Endothelial cell of umbilical vein (primary cell): ENCODE measurements at regions not wholly inside any gene's neighbourhood (a gene's known extent, or its start where the extent isn't known, plus 50 kb on each side); places are given as distances from the start of the nearest gene placed in this dataset.

Source experiments
- CTCF ChIP-seq, 2 donors: IDR thresholded peaks; 1 replicate in 1 of 2; 2 replicates in 1 of 2; pipeline ENCODE4 v1.5.1; 2011; ENCODE audit warnings: low read length in 2 of 2, mild to moderate bottlenecking in 2 of 2, moderate library complexity in 2 of 2, control low read depth in 1 of 2, inconsistent platforms in 1 of 2, low read depth in 1 of 2; ENCODE audit not compliant: insufficient read depth in 1 of 2; ENCODE audit errors: extremely low read depth in 1 of 2
- MAX ChIP-seq: IDR thresholded peaks from 2 replicates; pipeline ENCODE4 v1.6.1; 2011; ENCODE audit not compliant: insufficient read depth, insufficient read length

GRCh38 chr2:4047961-4048891 is 344.9 kb downstream of the DCDC2C start:
- TF ChIP-seq MAX (no peak), CTCF (IDR thresholded peaks at IDR 0.05; ENCODE audit: extremely low read depth in 1 of 2, insufficient read depth in 1 of 2, low read depth in 1 of 2, low read length in 2 of 2) (no peak)
